ENCODE measurements at regions not wholly inside any gene's neighbourhood (a gene's known extent, or its start where the extent isn't known, plus 50 kb on each side); places are given as distances from the start of the nearest gene placed in this dataset.

DNA sequence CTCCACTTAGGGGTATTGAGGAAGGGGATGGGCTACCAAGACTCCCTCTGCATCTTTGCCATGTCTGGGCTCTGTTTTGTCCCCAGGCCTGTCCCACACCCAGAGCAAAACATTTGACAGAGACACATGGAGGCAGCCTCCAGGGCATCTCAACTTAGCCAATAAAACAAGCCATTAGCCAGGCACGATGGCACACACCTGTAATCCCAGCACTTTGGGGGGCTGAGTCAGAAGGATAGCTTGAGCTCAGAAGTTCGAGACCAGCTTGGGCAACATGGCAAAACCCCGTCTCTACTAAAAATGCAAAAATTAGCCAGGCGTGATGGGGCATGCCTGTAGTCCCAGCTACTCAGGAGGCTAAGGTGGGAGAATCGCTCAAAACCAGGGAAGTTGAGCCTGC is 120.3 kb upstream of the IPO9 start:
- no peak for DNase-seq (ENCODE audit: low read depth)

DNA sequence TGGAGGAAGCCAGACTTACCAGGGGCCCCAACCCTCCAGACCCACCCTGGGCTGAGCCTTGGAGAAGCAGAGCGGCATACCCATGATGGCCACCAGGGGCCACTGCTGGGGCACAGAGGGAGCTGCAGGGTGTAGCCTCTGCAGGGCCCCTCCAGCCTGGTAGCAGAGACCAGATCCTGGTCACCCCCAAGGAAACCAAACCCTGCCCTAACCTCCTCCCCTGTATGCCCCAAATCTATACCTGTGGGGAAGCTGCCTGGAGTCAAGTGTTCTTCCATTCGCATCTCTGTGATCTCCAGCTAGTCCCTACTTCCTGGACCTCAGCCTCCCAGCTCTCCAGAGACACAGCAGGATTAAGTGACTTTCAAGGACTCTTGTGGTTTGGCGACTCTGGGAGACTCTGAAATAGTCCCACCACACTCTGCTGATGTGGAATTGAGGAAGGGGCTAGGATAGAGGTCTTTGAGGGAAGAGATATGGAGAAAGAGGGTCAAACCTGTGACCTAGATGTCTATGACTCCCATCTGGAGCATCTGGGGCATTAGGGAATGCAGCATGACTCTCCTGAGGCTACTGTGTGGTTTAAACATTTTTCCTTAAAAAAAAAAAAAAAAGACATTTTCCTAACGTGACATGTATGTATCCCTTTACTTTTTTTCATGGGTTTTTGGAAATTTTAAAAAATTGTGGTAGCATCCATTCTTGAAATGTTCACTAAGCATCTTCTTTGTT is 119.2 kb upstream of the IPO9 start:
- no peak for DNase-seq (ENCODE audit: low read depth)

DNA sequence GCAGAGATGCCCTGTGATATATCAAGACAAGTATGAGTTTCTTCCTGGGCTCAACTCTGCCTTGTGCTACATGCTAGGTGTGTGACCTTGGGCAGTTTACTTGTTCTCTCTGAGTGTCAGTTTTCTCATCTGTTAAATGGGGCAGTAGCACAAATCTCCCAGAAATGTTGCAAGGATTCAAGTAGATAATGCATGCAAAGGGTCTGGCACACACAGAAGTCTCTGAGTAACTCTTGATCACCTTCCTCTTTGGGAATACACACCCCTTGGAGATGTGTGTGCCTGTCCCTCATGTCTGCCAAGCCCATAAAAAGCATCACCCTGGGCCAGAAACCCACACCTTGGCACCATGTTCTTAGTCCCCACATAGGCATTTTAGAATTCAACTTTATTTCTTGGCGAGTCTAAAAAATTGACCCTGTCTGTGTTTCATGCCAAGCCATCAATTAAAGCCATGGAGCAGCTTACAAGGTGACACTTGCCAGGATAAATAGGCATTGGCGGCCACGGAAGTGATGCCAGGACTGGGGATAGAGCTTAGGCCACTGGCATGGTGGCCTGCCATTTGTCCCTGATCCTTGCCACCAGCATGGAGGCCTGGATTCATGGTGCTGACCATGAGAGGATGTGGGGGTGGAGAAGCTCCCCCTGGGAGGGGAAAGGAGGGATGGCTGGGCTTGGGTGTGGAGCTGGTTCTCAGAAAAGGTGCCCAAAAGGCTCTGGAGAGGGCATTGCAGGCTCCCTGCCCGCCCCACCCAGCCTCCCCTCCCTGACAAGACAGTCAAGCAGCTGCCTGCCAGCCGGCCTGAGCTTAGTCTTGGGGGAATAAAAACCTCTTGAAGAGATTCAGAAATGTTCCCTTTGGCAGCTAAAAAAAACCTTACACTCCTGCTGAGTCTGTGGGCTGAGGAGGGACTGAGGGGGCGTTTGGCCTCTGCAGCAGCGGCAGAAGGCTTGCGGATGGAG is 118.0 kb upstream of the IPO9 start:
- no peak for DNase-seq (ENCODE audit: low read depth)

DNA sequence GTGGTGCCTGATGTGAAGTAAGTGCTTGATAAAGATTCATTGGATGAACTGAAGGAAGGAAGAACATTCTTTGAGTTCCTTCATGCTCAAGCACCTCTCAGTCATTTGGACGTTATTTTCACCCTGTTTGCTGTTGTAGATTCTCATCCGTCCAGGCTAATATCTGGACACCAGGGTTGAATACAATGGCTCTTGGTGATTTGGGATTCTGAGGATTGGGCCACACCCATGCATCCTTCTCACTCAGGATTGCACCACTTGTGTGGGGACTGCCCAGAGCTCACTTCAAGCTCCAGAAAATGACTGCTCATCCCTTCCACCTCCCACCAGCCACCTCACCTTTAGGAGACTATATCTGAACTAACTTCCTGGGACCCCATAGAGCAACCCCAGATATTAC is 117.1 kb upstream of the IPO9 start:
- DNase-seq (ENCODE audit: low read depth): no peak

DNA sequence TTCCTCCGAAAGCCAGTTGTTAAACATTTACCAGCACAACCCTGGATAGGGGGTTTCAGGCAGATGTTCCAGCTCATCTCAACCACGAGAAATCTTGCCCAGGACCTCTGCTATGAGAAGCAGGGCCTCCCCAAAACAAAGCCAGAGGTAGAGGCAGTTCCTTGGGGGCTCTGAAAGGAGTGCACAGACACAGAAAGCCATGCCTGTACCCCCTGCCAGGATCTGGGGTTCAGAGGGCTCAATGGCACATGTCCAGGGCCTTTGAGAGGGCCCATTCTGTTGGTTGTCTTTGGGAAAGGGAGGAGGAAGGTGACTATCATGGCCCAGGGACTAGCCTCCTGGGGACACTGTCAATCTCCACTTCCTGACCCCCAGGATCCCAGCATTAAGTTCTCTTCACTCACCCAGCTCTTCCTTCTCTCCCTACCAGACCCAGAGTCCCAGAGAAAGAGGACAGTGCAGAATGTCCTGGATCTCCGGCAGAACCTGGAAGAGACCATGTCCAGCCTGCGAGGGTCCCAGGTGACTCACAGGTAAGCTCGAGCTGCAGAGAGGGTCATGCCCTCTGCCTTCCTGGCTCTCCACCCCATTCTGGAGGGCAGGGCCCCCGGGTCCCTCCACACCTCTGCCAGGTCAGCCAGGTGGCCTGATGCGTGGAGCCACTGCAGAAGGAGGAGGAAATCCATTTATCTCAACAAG is 116.4 kb upstream of the IPO9 start:
- no peak for DNase-seq (ENCODE audit: low read depth)

DNA sequence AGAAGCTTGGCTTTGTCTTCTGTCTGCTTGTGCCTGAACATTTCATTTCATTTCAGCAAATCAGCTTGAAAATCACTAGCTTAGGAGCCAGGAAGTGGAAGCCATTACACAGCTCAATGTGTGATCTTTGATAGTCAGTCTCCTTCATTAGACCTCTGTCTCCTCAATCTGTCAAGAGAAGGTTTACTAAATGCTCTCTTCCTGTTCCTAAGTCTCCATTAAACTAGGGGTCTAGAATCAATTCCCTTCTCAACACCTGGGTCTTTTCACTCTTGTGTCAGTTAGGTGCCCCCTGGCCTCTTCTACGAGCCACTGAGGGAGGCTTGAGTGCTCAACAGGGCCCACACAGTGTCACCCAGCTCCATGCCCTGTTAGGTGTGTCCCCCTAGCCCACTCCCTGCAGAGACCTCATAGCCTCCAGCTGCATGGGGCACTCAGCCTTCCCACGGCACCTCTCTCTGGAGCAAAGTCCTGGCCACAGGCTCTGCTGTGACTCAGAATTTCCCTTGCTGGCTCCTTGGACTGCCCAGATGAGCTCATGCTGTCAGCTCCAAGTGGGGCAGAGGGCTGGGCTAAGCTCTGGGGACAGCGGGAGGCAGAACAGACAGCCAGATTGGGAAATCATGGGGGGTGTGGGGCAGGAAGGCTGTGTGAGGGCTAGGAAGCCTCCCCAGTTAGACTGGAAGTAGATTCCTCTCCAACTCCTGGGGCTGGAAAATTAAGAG is 115.7 kb upstream of the IPO9 start:
- DNase-seq (ENCODE audit: low read depth): peak; percentile 100

DNA sequence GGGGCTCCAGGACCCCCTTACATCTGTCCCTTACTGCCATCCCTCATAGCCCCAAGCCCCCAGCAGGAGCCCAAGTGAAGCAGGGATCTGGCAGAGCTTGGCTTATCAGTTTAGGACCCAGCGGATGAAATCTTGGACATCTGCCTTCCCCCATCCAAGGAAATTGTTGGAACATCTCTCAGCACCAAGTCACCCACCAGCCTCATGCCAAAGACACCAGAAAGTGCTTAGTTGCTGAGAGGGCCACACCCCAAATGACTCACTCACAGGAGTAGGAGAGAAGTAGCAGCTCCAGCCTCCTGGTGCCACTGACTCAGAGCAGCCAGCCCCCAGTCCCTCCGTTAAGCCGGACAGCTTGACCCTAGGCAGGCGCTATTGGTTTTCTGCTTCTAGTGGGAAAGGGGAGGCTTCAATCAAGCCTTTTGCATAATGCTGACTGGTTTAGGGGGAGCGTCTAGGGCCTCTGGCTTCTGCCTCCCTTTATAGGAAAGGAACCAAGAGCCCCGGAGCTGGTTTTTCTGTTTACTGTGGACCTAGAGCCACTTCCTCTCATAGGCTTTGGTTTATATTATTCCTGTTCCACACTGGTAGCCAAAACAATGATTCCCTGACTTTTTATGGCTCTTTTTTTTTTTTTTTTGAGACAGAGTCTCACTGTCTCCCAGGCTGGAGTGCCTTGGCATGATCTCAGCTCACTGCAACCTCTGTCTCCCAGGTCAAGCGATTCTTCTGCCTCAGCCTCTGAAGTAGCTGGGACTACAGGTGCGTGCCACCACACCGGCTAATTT is 114.2 kb upstream of the IPO9 start:
- DNase-seq (ENCODE audit: low read depth): peak; percentile 99

DNA sequence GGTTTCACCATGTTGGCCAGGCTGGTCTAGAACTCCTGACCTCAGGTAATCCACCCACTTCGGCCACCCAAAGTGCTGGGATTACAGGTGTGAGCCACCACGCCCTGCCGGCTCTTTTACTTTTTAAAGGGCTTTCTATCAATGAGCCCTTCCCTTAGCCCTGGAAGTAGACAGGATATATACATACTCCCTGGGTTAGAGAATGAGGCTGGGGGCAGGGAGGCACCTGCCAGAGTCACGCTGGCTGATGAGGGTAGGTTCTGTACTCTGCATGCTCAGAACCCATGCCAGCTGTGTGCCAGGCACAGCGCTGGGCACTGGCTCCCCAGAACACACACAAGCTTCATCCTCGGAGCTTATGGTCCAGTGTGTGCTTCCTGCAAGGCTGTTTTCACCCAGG is 113.6 kb upstream of the IPO9 start:
- no peak for DNase-seq (ENCODE audit: low read depth)

DNA sequence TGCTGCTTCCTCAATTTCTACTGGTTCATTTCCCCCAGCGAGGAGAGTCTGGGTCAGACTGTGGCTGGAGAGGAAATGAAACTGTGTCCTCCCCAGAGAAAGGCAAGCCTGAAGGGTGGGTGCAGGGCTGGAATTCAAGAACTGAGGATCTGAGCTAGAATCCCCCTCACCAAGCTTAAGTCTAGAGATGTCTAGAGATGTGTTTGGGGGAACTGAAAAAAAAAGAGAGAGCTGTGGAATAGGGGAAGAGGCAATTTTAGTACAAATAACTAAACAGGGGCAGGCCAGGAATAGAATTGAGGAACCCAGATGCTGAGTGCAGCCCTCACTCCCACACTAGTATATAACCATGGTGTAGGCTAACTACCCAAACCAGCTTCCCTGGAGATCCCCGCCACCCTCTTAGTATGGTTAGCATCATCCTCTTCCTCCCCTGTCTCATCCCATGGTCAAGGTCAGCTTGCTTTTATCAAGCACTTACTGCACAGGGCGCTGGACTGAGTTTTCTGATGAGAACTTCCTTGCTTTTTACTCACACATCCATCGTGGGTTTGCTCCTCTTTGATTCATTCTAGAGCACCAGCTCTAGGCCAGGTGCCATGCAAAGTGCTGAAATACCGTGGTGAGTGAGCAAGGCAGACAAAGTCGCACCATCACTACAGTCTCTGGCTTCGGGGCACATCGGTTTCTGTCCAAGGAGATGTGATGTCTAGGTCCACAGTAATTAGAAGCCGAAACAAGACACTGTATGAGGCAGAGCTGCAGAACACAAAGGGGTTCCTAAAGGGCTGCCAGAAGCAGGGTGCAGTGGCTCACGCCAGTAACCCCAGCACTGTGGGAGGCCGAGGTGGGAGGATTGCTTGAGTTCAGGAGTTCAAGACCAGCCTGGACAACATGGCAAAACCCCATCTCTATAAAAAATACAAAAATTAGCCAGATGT is 112.9 kb upstream of the IPO9 start:
- no peak for DNase-seq (ENCODE audit: low read depth)

DNA sequence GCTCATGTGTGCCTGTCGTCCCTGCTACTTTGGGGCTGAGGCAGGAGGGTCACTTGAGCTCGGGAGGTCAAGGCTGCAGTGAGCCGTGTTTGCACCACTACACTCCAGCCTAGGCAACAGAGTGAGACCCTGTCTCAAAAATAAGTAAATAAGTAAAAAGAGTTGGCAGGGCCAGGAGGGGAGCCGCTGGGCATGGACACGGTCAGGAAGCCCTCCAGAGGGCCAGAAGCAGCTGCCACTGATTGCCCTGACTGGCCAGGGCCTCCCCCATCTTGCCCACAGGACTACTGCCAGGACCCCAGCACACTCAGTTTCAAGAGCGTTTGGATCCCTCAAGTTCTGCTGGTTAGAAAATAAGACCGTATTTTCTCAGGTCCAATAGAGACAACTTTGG is 112.2 kb upstream of the IPO9 start:
- DNase-seq (ENCODE audit: low read depth): no peak

DNA sequence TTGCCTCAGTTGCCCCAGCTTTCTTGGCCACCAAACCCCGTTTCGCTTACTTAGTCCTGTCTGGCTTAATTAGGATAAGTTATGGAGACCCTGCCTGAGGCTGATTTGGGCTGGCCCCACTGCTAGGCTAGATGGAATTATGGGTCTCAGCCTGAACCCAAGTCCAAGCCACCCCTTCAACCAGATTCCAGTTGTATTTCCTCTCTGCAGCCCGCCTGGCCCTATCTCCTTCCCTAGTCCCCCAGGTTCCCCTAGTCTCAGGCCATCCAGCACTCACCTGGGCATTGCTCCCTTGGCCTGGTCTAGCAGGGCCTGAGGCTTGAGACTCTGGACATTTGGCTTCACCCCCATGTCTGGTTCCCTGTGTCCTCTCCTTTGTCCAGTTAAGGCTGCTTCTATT is 111.7 kb upstream of the IPO9 start:
- no peak for DNase-seq (ENCODE audit: low read depth)

DNA sequence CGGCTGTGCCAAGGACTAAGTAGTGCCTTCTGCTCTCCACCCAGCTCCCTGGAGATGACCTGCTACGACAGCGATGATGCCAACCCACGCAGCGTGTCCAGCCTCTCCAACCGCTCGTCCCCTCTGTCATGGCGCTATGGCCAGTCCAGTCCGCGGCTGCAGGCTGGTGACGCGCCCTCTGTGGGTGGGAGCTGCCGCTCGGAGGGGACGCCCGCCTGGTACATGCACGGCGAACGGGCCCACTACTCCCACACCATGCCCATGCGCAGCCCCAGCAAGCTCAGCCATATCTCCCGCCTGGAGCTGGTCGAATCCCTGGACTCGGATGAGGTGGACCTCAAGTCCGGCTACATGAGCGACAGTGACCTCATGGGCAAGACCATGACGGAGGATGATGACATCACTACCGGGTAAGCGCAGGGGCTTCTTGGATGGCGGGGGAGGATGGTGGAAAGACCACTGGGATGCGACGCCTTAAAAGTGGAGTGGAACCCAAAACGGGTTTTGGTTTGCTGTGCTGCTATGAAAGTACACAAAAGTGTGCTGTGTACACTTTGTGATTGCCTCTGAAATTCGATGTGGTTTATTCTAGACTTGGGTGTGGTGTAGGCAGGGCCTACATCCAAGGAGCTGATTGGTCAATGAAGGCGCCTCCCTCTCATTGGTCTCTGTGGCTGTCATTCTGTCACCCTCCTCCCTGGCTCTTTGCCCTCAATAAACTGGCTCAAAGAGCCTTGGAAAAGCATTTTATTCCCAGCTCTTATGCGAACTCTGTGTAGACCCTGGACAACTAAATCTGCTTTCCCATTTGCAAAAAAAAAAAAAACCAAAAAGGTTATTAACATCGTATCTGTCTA is 110.4 kb upstream of the IPO9 start:
- DNase-seq (ENCODE audit: low read depth): no peak

DNA sequence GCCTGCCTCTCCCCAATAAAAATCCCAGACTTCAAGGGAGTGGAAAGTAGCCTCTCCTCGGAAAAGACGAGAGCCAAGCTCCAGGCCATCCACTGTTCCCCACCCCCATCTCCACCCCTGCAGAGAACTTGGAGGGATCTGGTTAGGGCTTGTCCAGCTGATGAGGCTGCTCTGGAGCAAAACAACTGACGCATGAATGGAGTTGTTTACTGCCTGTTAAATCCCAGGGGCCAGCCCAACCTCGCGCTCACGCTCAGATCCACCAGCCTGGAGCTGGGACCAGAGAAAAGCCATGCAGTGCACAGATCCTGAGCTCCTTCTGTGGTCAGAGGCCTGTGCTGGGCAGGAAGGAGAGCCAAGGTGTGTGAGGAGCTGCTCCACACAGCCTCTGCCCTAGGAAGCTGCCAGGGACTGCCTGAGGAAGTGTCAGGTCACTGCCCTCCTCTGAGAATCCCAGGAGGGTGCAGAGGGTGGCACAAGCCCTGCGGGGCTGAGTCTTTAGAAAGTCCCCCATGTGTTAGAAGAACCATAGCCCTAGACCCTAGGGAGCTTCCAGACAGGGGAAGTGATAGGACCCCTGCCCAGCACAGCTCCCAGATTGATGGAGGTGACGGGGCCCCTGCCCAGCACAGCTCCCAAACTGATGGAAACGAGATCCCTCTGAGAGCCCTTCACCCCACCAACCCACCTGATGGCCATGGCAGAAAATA is 109.0 kb upstream of the IPO9 start:
- DNase-seq (ENCODE audit: low read depth): peak; percentile 89

DNA sequence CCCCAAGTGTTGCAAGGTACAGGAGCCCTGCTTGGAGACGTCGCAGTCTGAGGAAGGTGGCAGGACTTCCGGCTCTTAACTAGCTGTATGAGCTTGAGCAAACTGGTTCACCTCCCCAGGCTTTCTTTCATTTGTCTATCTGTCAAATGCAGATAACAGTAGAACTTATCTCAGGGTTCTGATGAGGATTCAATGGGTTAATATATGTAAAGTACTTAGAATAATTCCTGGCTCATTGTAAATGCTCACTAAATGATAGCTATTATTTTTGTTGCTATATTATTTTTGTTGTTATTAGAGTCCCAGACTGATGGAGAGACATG is 108.5 kb upstream of the IPO9 start:
- DNase-seq (ENCODE audit: low read depth): no peak

DNA sequence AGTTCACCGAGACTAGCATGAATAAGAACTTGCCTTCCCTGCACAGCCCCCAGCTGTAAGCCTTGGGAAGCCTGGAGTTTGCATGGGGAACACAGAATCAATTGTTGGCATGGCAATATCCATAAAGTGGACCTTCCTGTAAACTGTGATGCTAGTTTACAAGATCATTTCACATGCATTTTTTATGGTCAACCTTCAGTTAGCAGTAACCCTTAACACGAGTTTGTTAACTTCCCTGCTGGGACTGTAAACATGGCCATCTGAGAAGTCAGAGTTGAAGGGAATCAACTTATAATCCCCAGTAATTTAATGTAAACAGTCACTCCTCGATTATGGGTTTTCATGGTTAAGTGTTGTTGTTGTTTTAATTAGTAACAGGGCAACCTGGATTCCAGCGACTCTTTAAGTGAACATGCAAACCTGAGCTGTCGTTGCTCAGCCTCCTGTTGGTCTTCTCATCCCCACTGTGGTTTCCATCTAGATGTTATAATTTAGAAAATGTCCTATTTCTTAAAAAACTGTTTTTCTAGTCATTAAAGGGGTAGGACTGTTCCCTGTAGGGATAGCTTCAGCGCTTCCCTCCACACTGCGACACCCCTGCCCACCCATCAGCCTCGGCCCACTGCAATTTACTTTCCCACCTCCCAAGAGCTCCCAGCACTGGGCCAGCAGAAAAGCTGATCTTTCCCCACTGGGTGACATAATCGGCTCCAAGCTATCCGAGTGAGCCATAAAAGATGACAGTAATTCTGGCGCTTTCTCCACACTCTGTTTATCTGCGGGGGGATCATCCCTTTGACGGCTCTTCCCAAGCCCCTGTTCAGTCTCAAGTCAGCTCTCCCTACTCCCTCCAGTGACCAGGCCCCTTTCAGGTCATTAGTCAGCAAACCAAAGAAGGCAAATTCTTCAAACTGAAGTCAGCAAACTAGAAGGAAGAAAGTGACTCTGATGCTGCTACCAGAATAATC is 107.6 kb upstream of the IPO9 start:
- DNase-seq (ENCODE audit: low read depth): no peak

DNA sequence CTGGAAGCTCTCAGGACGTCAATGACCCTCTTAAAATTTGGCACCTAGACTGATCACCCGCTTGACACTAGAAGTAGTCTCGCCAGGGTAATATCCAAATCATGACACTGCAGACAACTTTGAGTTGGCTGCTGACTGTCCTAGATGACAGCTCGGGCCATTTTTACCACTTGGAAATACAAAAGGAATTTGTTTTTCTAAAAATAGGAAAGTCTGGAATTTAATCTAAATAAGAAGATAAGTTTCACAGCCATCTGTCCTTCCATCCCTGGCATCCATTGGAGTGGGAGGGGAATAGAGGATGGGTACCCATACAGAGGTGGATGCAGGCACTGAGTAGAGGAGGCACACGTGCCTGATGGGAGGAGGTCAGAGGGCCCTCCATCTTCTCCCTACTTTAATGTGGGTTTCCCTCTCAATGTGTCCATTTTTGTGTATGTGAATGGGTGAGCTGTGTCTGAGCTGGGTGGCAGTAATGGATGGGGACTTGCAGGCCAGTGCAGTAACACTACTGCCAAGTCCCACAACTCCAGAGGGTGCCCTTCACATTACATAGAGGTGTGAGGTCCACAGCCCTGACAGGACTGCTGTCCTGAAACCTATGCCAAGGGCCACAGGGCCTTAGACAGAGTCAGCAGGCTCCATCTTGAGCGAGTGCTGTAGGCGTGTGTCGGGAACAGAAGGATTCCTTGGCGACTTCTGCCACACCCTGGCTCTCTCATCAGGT is 104.8 kb upstream of the IPO9 start:
- DNase-seq (ENCODE audit: low read depth): no peak

DNA sequence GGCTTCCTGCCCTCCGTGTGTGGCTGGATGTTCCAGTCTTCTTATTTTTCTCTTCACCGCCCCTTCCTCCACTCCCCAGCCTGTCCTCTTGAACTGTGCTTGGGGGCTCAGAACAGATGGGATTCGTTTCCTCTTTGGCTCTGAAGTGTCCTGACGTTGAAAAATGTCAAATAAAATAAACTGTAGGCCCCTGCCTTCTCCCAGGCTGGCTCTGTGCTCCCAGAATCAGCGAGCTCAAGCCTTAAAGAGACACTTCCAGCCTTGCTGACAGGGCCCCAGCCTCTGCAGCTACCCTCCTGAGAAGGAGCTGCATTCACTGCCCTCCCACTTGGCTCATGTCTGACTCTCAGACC is 104.2 kb upstream of the IPO9 start:
- DNase-seq (ENCODE audit: low read depth): no peak
